IPS DF 4.7 (cell line): ENCODE measurements at regions not wholly inside any gene's neighbourhood (a gene's known extent, or its start where the extent isn't known, plus 50 kb on each side); places are given as distances from the start of the nearest gene placed in this dataset.
"Not testable (repeated sequence)": the region's sequence is repeated elsewhere in the genome, so short reads cannot be mapped to it uniquely, and the experiment has no call there.

Source experiments
- DNase-seq: peaks from one replicate; pipeline ENCODE4 v3.0.0-alpha.2; 2013; ENCODE audit warnings: low spot score; ENCODE audit errors: extremely low read depth

- DNase-seq = no peak
These were observed 247.7 kb upstream of the RFX3 start for GRCh38 chr9:3773362-3774060.

- DNase-seq = no peak
These were observed 243.8 kb upstream of the RFX3 start for GRCh38 chr9:3769646-3770045.

- no peak for DNase-seq
These were observed 243.1 kb upstream of the RFX3 start for GRCh38 chr9:3768712-3769457.

GRCh38 chr9:3768286-3768685, 242.5 kb upstream of the RFX3 start:
- no peak for DNase-seq

- no peak for DNase-seq
These were observed 236.3 kb upstream of the RFX3 start for GRCh38 chr9:3762076-3762475.

- no peak for DNase-seq
These were observed 234.2 kb upstream of the RFX3 start for GRCh38 chr9:3760031-3760430.

GRCh38 chr9:3758816-3759576, 233.2 kb upstream of the RFX3 start:
- no peak for DNase-seq

GRCh38 chr9:3756071-3756470, 230.3 kb upstream of the RFX3 start:
- no peak for DNase-seq

GRCh38 chr9:3751125-3751758, 225.4 kb upstream of the RFX3 start:
- DNase-seq = no peak

- DNase-seq = no peak
These were observed 224.5 kb upstream of the RFX3 start for GRCh38 chr9:3750321-3750720.

- DNase-seq = no peak
These were observed 220.8 kb upstream of the RFX3 start for GRCh38 chr9:3746296-3747275.

- no peak for DNase-seq
These were observed 218.2 kb upstream of the RFX3 start for GRCh38 chr9:3743901-3744413.

- DNase-seq = no peak
These were observed 216.8 kb upstream of the RFX3 start for GRCh38 chr9:3742586-3742985.

GRCh38 chr9:3741729-3742128, 215.9 kb upstream of the RFX3 start:
- DNase-seq = no peak

- DNase-seq = no peak
These were observed 215.1 kb upstream of the RFX3 start for GRCh38 chr9:3740690-3741419.

- no peak for DNase-seq
These were observed 210.4 kb upstream of the RFX3 start for GRCh38 chr9:3736161-3736560.

GRCh38 chr9:3735251-3735650, 209.4 kb upstream of the RFX3 start:
- DNase-seq = no peak

GRCh38 chr9:3733527-3734262, 207.9 kb upstream of the RFX3 start:
- not testable (repeated sequence) for DNase-seq

- DNase-seq = no peak
These were observed 207.2 kb upstream of the RFX3 start for GRCh38 chr9:3733039-3733408.
